B cell (primary cell): ENCODE measurements at regions not wholly inside any gene's neighbourhood (a gene's known extent, or its start where the extent isn't known, plus 50 kb on each side); places are given as distances from the start of the nearest gene placed in this dataset.

Experiments used
- EZH2 ChIP-seq: IDR thresholded peaks from 2 replicates; pipeline ENCODE4 v1.6.1; 2012; ENCODE audit warnings: borderline replicate concordance, low read depth, mild to moderate bottlenecking, moderate library complexity, low read length; ENCODE audit not compliant: insufficient read depth, poor library complexity, severe bottlenecking
- TF ChIP-seq, protein P1 (sequence below): fragments of 200-600 bp; IDR thresholded peaks from one replicate; pipeline ENCODE4 v1.8.0; 2022; ENCODE audit warnings: antibody characterized with exemption, mild to moderate bottlenecking

DNA sequence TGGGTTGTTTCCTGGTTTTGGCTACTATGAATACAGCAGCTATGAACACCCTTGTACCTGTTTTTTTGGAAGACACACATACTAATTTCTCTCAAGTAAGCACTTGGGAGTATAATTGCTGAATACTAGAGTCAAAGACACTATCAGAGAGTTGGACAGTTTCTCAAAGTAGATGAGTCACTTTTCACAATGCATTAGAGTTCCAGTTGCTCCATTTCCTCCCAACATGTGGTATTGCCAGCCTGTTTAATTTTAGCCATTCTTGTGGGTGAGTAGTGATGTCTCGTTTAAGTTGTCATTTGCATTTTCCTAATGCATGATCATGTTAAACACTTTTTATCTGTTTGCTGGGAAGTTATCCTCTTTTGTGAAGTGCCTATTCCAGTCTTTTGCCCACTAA lies 81.6 kb upstream of the GDNF start:
- TF ChIP-seq, protein P1, sequence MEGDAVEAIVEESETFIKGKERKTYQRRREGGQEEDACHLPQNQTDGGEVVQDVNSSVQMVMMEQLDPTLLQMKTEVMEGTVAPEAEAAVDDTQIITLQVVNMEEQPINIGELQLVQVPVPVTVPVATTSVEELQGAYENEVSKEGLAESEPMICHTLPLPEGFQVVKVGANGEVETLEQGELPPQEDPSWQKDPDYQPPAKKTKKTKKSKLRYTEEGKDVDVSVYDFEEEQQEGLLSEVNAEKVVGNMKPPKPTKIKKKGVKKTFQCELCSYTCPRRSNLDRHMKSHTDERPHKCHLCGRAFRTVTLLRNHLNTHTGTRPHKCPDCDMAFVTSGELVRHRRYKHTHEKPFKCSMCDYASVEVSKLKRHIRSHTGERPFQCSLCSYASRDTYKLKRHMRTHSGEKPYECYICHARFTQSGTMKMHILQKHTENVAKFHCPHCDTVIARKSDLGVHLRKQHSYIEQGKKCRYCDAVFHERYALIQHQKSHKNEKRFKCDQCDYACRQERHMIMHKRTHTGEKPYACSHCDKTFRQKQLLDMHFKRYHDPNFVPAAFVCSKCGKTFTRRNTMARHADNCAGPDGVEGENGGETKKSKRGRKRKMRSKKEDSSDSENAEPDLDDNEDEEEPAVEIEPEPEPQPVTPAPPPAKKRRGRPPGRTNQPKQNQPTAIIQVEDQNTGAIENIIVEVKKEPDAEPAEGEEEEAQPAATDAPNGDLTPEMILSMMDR, result no peak
- no peak for TF ChIP-seq EZH2
